ENCODE measurements at regions not wholly inside any gene's neighbourhood (a gene's known extent, or its start where the extent isn't known, plus 50 kb on each side); places are given as distances from the start of the nearest gene placed in this dataset.

GRCh38 chr4:94116842-94117241 is 90.8 kb upstream of the SMARCAD1 start:
- Histone ChIP-seq H3K4me2 (ENCODE audit: low read length) (no peak overlapping the region), H3K36me3 (ENCODE audit: control insufficient read depth in 1 of 2, insufficient read depth in 2 of 2, low read length in 2 of 2) (no peaks in the 10 kb centered on the region), H3K9me3 (ENCODE audit: control insufficient read depth in 1 of 2, insufficient read depth in 1 of 2, low read depth in 1 of 2, low read length in 2 of 2) (no peaks in the 10 kb centered on the region), H3K9me2 (ENCODE audit: insufficient read depth) (no peaks in the 10 kb centered on the region), H3K9ac (ENCODE audit: low read length) (no peak overlapping the region), H2AFZ (ENCODE audit: low read depth, low read length, poor library complexity, severe bottlenecking) (no peak overlapping the region), H3K79me2 (ENCODE audit: insufficient read depth, low read length) (no peaks in the 10 kb centered on the region), H3K4me3 (replicated peaks in 1 of 2; ENCODE audit: low read depth in 1 of 2, low read length in 2 of 2) (no peak overlapping the region), H3K4me1 (ENCODE audit: control insufficient read depth in 1 of 2, insufficient read depth in 2 of 2, low read length in 2 of 2) (no peaks in the 10 kb centered on the region), H4K20me1 (ENCODE audit: insufficient read depth) (no peaks in the 10 kb centered on the region), H3K27me3 (ENCODE audit: insufficient read depth, low read length) (no peaks in the 10 kb centered on the region), H3K27ac (ENCODE audit: low read depth, low read length) (no peak overlapping the region)
- DNase-seq (ENCODE audit: low read depth, low spot score), result no peak
- BruUV-seq (replicated peaks), result no TSS peak
- ChIA-PET POLR2A (no interaction called here), CTCF (interaction anchor here (0.8 kb wide), 1 partner anchor 10 kb away, joined by 3 read pairs; no protein-coding TSS in a partner anchor), RAD21 (ENCODE audit: low non-redundant PET in 1 of 2, low total read pairs in 2 of 2, uncharacterized antibody in 2 of 2, unreplicated experiment in 2 of 2) (no interaction called here)
- no peak for TF ChIP-seq ZNF274 (IDR thresholded peaks at IDR 0.05; ENCODE audit: low read depth, low read length)
- TF ChIP-seq RAD21 (IDR thresholded peaks at IDR 0.05; ENCODE audit: low read depth), result no peak
- TF ChIP-seq, protein P1, sequence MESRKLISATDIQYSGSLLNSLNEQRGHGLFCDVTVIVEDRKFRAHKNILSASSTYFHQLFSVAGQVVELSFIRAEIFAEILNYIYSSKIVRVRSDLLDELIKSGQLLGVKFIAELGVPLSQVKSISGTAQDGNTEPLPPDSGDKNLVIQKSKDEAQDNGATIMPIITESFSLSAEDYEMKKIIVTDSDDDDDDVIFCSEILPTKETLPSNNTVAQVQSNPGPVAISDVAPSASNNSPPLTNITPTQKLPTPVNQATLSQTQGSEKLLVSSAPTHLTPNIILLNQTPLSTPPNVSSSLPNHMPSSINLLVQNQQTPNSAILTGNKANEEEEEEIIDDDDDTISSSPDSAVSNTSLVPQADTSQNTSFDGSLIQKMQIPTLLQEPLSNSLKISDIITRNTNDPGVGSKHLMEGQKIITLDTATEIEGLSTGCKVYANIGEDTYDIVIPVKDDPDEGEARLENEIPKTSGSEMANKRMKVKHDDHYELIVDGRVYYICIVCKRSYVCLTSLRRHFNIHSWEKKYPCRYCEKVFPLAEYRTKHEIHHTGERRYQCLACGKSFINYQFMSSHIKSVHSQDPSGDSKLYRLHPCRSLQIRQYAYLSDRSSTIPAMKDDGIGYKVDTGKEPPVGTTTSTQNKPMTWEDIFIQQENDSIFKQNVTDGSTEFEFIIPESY (IDR thresholded peaks at IDR 0.05; ENCODE audit: extremely low read depth, insufficient replicate concordance, low read length), result no peak
- no peak for TF ChIP-seq CEBPB (IDR thresholded peaks at IDR 0.05; ENCODE audit: low read depth)
- no peak for TF ChIP-seq CBX3 (IDR thresholded peaks at IDR 0.05; ENCODE audit: low read depth)
- TF ChIP-seq FOSL1 (IDR thresholded peaks at IDR 0.05; ENCODE audit: low read depth), result no peak
- TF ChIP-seq YY1 (IDR thresholded peaks at IDR 0.05; ENCODE audit: extremely low read depth, insufficient replicate concordance, low read depth, low read length), result no peak
- TF ChIP-seq ZFX (IDR thresholded peaks at IDR 0.05), result no peak
- TF ChIP-seq SIN3A (IDR thresholded peaks at IDR 0.05; ENCODE audit: low read depth), result no peak
- TF ChIP-seq SP1 (IDR thresholded peaks at IDR 0.05; ENCODE audit: low read depth), result no peak
- no peak for TF ChIP-seq EZH2 (IDR thresholded peaks at IDR 0.05)
- TF ChIP-seq EGR1 (IDR thresholded peaks at IDR 0.05; ENCODE audit: low read depth), result no peak
- no peak for TF ChIP-seq JUND (IDR thresholded peaks at IDR 0.05)
- TF ChIP-seq ATF3 (IDR thresholded peaks at IDR 0.05), result no peak
- no peak for TF ChIP-seq SRF (IDR thresholded peaks at IDR 0.05; ENCODE audit: low read depth)
- TF ChIP-seq POLR2AphosphoS5 (IDR thresholded peaks at IDR 0.05; ENCODE audit: low read depth, low read length), result no peak
- TF ChIP-seq, protein P2, sequence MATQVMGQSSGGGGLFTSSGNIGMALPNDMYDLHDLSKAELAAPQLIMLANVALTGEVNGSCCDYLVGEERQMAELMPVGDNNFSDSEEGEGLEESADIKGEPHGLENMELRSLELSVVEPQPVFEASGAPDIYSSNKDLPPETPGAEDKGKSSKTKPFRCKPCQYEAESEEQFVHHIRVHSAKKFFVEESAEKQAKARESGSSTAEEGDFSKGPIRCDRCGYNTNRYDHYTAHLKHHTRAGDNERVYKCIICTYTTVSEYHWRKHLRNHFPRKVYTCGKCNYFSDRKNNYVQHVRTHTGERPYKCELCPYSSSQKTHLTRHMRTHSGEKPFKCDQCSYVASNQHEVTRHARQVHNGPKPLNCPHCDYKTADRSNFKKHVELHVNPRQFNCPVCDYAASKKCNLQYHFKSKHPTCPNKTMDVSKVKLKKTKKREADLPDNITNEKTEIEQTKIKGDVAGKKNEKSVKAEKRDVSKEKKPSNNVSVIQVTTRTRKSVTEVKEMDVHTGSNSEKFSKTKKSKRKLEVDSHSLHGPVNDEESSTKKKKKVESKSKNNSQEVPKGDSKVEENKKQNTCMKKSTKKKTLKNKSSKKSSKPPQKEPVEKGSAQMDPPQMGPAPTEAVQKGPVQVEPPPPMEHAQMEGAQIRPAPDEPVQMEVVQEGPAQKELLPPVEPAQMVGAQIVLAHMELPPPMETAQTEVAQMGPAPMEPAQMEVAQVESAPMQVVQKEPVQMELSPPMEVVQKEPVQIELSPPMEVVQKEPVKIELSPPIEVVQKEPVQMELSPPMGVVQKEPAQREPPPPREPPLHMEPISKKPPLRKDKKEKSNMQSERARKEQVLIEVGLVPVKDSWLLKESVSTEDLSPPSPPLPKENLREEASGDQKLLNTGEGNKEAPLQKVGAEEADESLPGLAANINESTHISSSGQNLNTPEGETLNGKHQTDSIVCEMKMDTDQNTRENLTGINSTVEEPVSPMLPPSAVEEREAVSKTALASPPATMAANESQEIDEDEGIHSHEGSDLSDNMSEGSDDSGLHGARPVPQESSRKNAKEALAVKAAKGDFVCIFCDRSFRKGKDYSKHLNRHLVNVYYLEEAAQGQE (IDR thresholded peaks at IDR 0.05; ENCODE audit: low read depth), result no peak
- TF ChIP-seq EZH2phosphoT487 (IDR thresholded peaks at IDR 0.05; ENCODE audit: borderline replicate concordance), result no peak
- TF ChIP-seq, protein P3, sequence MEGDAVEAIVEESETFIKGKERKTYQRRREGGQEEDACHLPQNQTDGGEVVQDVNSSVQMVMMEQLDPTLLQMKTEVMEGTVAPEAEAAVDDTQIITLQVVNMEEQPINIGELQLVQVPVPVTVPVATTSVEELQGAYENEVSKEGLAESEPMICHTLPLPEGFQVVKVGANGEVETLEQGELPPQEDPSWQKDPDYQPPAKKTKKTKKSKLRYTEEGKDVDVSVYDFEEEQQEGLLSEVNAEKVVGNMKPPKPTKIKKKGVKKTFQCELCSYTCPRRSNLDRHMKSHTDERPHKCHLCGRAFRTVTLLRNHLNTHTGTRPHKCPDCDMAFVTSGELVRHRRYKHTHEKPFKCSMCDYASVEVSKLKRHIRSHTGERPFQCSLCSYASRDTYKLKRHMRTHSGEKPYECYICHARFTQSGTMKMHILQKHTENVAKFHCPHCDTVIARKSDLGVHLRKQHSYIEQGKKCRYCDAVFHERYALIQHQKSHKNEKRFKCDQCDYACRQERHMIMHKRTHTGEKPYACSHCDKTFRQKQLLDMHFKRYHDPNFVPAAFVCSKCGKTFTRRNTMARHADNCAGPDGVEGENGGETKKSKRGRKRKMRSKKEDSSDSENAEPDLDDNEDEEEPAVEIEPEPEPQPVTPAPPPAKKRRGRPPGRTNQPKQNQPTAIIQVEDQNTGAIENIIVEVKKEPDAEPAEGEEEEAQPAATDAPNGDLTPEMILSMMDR (IDR thresholded peaks at IDR 0.05 in 2 of 3, conservative IDR thresholded peaks at IDR 0.05 in 1 of 3; ENCODE audit: borderline replicate concordance in 1 of 3, insufficient read depth in 1 of 3, low read depth in 2 of 3, low read length in 2 of 3), result no peak
- intact Hi-C loops (cut with micrococcal nuclease), result no loop called here
- no peak for ATAC-seq

All from HCT116 (cell line).